ENCODE measurements at regions not wholly inside any gene's neighbourhood (a gene's known extent, or its start where the extent isn't known, plus 50 kb on each side); places are given as distances from the start of the nearest gene placed in this dataset.

- no peak for TF ChIP-seq CTCF (IDR thresholded peaks at IDR 0.05)
- no peak for TF ChIP-seq POLR2A (IDR thresholded peaks at IDR 0.05)
- no peak for TF ChIP-seq EP300 (IDR thresholded peaks at IDR 0.05)
These were observed 522.4 kb downstream of the RAB28 start for GRCh38 chr4:12961713-12962112.

GRCh38 chr4:12958436-12958835 is 525.7 kb downstream of the RAB28 start:
- Histone ChIP-seq H3K27me3 (no peaks in the 10 kb centered on the region), H3K4me1 (no peaks in the 10 kb centered on the region), H3K4me3 (no peak overlapping the region), H3K27ac (no peak overlapping the region), H3K9me3 (no peaks in the 10 kb centered on the region), H3K36me3 (no peaks in the 10 kb centered on the region)
- TF ChIP-seq EP300 (IDR thresholded peaks at IDR 0.05) (no peak), POLR2A (IDR thresholded peaks at IDR 0.05) (no peak), CTCF (IDR thresholded peaks at IDR 0.05) (no peak)
- DNase-seq (ENCODE audit: low spot score in 2 of 2): no peak

More at GRCh38 chr4:12961713-12962112, 522.4 kb downstream of the RAB28 start:
- Histone ChIP-seq H3K4me3 (no peak overlapping the region), H3K4me1 (no peaks in the 10 kb centered on the region), H3K9me3 (no peaks in the 10 kb centered on the region), H3K27me3 (no peaks in the 10 kb centered on the region), H3K27ac (no peak overlapping the region), H3K36me3 (no peaks in the 10 kb centered on the region)
- WGBS, 2 donors: 67 to 73% methylated on average over 2 of the region's 2 CpGs
- DNase-seq (ENCODE audit: low spot score in 2 of 2): no peak

- Histone ChIP-seq H3K9me3 (no peaks in the 10 kb centered on the region), H3K27ac (no peak overlapping the region), H3K27me3 (no peaks in the 10 kb centered on the region), H3K4me3 (no peak overlapping the region), H3K36me3 (no peaks in the 10 kb centered on the region), H3K4me1 (no peaks in the 10 kb centered on the region)
- WGBS, 2 donors: 91 to 92% methylated on average over 3 of the region's 3 CpGs
- no peak for TF ChIP-seq POLR2A (IDR thresholded peaks at IDR 0.05)
- no peak for DNase-seq (ENCODE audit: low spot score in 2 of 2)
These were observed 527.0 kb downstream of the RAB28 start for GRCh38 chr4:12957108-12957507.

GRCh38 chr4:12956026-12956425 is 528.1 kb downstream of the RAB28 start:
- WGBS, 2 donors: 68 to 74% methylated on average over 2 of the region's 2 CpGs
- no peak for DNase-seq (ENCODE audit: low spot score in 2 of 2)

GRCh38 chr4:12949719-12950490 is 534.2 kb downstream of the RAB28 start:
- no peaks in the 10 kb centered on the region for H3K36me3 ChIP-seq
- no peak overlapping the region for H3K4me3 ChIP-seq
- no peaks in the 10 kb centered on the region for H3K27me3 ChIP-seq
- H3K9me3 ChIP-seq: no peaks in the 10 kb centered on the region
- H3K27ac ChIP-seq: no peak overlapping the region
- DNase-seq (ENCODE audit: low spot score in 2 of 2): no peak
- no peaks in the 10 kb centered on the region for H3K4me1 ChIP-seq
- TF ChIP-seq EP300 (IDR thresholded peaks at IDR 0.05) (no peak), CTCF (IDR thresholded peaks at IDR 0.05) (no peak), POLR2A (IDR thresholded peaks at IDR 0.05) (no peak)
- WGBS, 2 donors: 51 to 58% methylated on average over 3 of the region's 3 CpGs

More at GRCh38 chr4:12956026-12956425, 528.1 kb downstream of the RAB28 start:
- Histone ChIP-seq H3K9me3 (no peaks in the 10 kb centered on the region), H3K4me1 (no peaks in the 10 kb centered on the region), H3K27me3 (no peaks in the 10 kb centered on the region), H3K4me3 (no peak overlapping the region), H3K36me3 (no peaks in the 10 kb centered on the region), H3K27ac (no peak overlapping the region)
- TF ChIP-seq CTCF (IDR thresholded peaks at IDR 0.05): no peak
- TF ChIP-seq EP300 (IDR thresholded peaks at IDR 0.05): no peak
- TF ChIP-seq POLR2A (IDR thresholded peaks at IDR 0.05): no peak

All from tibial nerve (tissue), 4 donors.